Stimulated activated naive CD8-positive, alpha-beta T cell treated with anti-CD3 and anti-CD28 coated beads, Interleukin-15, amount 100 ng/mL, for 72 hours (primary cell): ENCODE measurements at regions not wholly inside any gene's neighbourhood (a gene's known extent, or its start where the extent isn't known, plus 50 kb on each side); places are given as distances from the start of the nearest gene placed in this dataset.
"Not testable (repeated sequence)": the region's sequence is repeated elsewhere in the genome, so short reads cannot be mapped to it uniquely, and the experiment has no call there.

ENCODE experiments used
- ATAC-seq: fragments of 150-1000 bp; cut with Tn5 transposase; 2 replicates; pipeline ENCODE4 v1.10.0; 2021; ENCODE audit warnings: mild to moderate bottlenecking, moderate library complexity
- DNase-seq, 2 donors: peaks; one replicate each; pipeline ENCODE4 v3.0.0; 2021 to 2022
- H3K27ac Mint-ChIP-seq, 2 donors: one replicate each; pipeline ENCODE4 v1.8.0; 2022; ENCODE audit warnings: mild to moderate bottlenecking in 2 of 2, mixed read lengths in 2 of 2, moderate library complexity in 2 of 2
- H3K27me3 Mint-ChIP-seq: one replicate; pipeline ENCODE4 v1.8.0; 2022; ENCODE audit warnings: mixed read lengths
- H3K4me1 Mint-ChIP-seq: one replicate; pipeline ENCODE4 v1.8.0; 2022; ENCODE audit warnings: mild to moderate bottlenecking, mixed read lengths
- H3K4me3 Mint-ChIP-seq, 2 donors: one replicate each; pipeline ENCODE4 v1.8.0; 2022; ENCODE audit warnings: mild to moderate bottlenecking in 2 of 2, mixed read lengths in 2 of 2, moderate library complexity in 1 of 2
- H3K9me3 Mint-ChIP-seq, 2 donors: one replicate each; pipeline ENCODE4 v1.8.0; 2022; ENCODE audit warnings: mixed read lengths in 2 of 2

DNA sequence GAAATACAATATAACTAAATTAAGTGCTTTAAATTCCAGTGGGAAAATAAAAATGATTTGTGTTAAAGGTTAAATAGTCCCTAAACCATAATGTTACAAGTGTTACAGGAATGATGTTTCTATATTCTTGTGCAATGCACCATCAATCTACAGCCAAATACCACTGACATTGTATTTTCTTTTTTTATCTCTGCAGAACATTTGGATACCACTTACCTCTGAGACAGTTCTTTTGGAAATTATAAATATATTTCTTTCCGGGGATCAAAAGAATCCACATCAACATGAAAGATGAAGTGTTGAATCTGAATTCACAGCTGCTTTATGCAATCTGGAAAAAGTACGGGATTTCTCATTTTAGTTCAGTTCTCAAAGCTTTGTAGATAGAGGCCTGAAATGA is 518.3 kb upstream of the AGA start:
- Mint-ChIP-seq H3K4me3 (no peak overlapping the region), H3K27me3 (no peaks in the 10 kb centered on the region), H3K27ac (no peak overlapping the region), H3K4me1 (no peaks in the 10 kb centered on the region), H3K9me3 (no peaks in the 10 kb centered on the region)
- DNase-seq (no peak), ATAC-seq (no peak)

DNA sequence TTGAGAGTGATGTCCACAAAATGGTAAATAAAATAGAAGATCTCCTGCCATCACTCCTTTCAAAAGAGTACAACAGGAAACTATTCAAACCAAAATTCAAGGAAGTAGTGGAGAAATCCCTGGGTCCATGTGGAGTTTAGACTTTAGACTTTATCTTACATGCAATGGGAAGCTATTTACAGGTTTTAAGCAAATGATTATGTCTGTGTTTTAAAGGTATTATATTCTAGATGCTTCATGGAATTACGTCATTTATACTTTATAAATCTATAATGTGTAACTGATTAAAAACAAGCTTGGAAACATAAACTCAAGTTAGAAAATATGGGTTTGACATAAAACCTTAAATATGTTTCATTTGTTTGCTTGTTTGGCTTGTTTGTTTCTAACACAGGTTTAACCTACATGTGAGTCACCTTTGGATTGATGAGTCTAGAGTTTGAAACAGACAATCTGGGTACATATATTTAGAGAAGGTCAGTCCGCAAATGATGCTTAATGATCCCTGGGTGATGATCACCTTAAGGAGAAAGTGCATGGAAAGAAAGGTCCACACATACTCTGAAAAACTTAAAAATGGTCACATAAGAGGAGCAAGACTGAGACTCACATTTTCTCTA is 519.6 kb upstream of the AGA start:
- no peak overlapping the region for H3K27ac Mint-ChIP-seq
- H3K27me3 Mint-ChIP-seq, result no peaks in the 10 kb centered on the region
- no peak for DNase-seq
- no peaks in the 10 kb centered on the region for H3K4me1 Mint-ChIP-seq
- no peaks in the 10 kb centered on the region for H3K9me3 Mint-ChIP-seq
- no peak for ATAC-seq
- no peak overlapping the region for H3K4me3 Mint-ChIP-seq

DNA sequence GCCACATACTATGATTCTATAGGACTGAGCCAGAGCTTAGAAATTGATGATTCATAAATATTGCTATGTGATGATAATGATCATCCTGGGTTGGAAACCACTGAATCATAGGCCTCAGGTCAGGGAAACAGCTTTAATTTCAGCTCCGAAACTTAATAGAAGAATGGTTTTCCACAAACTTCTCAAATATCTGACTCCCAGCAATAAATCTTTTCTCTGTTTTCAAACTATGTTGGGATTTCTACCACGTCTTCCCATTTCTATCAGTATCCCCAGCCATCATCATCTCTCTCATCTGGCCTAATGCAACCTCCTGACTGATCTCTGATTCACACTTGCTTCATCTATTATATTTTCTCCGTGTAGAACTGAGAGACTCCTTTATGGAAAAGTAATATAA is 521.8 kb upstream of the AGA start:
- Mint-ChIP-seq H3K4me3 (no peak overlapping the region), H3K4me1 (no peaks in the 10 kb centered on the region), H3K27ac (no peak overlapping the region), H3K9me3 (no peaks in the 10 kb centered on the region), H3K27me3 (no peaks in the 10 kb centered on the region)
- no peak for DNase-seq
- no peak for ATAC-seq

- H3K27ac Mint-ChIP-seq, result no peak overlapping the region
- no peaks in the 10 kb centered on the region for H3K27me3 Mint-ChIP-seq
- H3K9me3 Mint-ChIP-seq, result no peaks in the 10 kb centered on the region
These were observed 522.5 kb upstream of the AGA start for GRCh38 chr4:177964693-177965168.

GRCh38 chr4:177967328-177967727 is 525.1 kb upstream of the AGA start:
- Mint-ChIP-seq H3K27me3 (no peaks in the 10 kb centered on the region), H3K9me3 (no peaks in the 10 kb centered on the region), H3K27ac (no peak overlapping the region), H3K4me1 (no peaks in the 10 kb centered on the region), H3K4me3 (no peak overlapping the region)
- ATAC-seq, result no peak
- no peak for DNase-seq

More at GRCh38 chr4:177964693-177965168, 522.5 kb upstream of the AGA start:
- Mint-ChIP-seq H3K4me1 (no peaks in the 10 kb centered on the region), H3K4me3 (no peak overlapping the region)
- ATAC-seq (no peak), DNase-seq (no peak)

DNA sequence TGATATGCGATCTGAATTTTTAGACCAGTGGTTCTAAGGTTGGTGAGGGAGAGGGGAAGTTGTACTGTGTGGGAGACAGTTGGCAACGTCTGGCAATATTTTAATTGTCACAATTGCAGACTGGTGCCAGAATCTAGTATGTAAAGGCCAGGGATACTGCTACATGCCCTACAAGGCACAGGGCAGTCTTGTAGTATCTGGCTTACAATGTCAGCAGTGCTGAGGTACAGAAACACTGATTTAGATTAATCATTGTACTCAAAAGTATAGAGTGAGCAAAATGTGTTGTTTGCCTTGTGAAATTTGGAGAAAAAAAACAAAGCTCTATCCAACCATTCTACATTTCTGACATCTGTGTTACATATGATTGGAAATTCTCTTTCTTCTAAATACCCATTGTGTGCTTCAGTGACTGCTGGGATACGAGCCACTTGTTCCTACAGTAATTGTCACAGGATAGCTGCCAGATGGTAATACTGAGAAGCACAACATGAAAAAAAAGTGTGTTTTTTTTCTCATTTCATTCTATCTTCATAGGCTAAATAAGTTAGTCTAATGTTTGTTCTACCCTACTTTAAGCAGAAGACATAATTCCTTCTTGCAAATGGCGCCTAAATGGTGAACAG is 526.7 kb upstream of the AGA start:
- H3K4me3 Mint-ChIP-seq, result no peak overlapping the region
- no peaks in the 10 kb centered on the region for H3K9me3 Mint-ChIP-seq
- no peak overlapping the region for H3K27ac Mint-ChIP-seq
- H3K27me3 Mint-ChIP-seq, result no peaks in the 10 kb centered on the region
- no peak for DNase-seq
- no peaks in the 10 kb centered on the region for H3K4me1 Mint-ChIP-seq
- ATAC-seq, result no peak

GRCh38 chr4:177974461-177974860 is 532.2 kb upstream of the AGA start:
- no peak for ATAC-seq
- no peak overlapping the region for H3K4me3 Mint-ChIP-seq
- no peak for DNase-seq
- no peaks in the 10 kb centered on the region for H3K27me3 Mint-ChIP-seq
- H3K9me3 Mint-ChIP-seq, result no peaks in the 10 kb centered on the region
- no peaks in the 10 kb centered on the region for H3K4me1 Mint-ChIP-seq
- H3K27ac Mint-ChIP-seq, result no peak overlapping the region

DNA sequence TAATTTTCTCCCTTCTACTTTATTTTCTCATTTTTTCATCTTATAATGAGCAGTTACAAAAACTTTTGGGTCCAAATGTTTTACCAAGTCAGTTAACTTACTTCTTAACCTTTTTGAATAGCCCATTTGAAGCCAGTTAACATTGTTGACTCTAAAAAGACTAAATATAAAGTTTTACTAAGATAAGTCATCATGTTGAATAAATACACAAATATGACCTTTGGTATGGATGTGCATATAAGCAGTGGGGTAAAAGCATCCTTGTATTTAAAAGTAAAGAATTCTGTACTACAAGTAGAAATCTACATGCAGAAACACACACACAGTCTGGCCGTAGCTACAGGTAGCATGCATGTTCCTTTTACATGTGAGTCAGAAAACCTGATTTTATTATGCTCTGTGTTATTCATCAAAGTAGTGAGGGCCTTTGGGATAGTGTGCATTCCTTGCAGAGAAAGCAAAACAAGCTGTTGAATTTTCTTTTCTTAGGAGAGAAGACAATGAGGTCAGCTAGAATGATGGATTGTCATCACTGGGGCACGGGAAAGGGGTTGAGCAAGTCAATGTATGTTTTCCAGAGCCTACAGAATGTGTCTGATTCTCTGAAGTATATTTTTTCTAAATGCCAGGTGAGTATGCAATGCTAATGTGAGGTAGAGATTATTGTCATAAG is 533.2 kb upstream of the AGA start:
- ATAC-seq (no peak), DNase-seq (no peak)
- no peaks in the 10 kb centered on the region for H3K4me1 Mint-ChIP-seq
- no peaks in the 10 kb centered on the region for H3K9me3 Mint-ChIP-seq
- H3K4me3 Mint-ChIP-seq, result no peak overlapping the region
- no peak overlapping the region for H3K27ac Mint-ChIP-seq
- H3K27me3 Mint-ChIP-seq, result no peaks in the 10 kb centered on the region

DNA sequence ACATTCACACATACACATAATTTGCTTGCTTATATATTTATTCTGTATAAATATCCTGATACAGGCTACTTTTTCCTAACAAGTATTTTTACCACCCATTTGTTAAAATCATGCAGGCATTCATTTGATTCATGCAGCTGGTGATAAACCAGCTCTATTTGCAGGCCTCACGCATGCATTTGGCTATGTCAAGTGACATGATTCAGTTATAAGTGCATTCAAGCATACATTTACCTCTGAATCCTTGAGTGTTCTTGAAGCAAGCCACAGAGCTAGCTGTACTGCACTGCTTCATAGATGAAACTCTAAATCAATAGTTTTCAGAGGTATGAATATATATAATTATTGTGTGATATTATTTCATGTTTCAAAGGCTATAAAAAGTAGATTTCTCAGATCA is 544.0 kb upstream of the AGA start:
- no peaks in the 10 kb centered on the region for H3K9me3 Mint-ChIP-seq
- no peaks in the 10 kb centered on the region for H3K27me3 Mint-ChIP-seq
- DNase-seq, result no peak
- no peaks in the 10 kb centered on the region for H3K4me1 Mint-ChIP-seq
- no peak overlapping the region for H3K27ac Mint-ChIP-seq
- no peak overlapping the region for H3K4me3 Mint-ChIP-seq
- no peak for ATAC-seq

DNA sequence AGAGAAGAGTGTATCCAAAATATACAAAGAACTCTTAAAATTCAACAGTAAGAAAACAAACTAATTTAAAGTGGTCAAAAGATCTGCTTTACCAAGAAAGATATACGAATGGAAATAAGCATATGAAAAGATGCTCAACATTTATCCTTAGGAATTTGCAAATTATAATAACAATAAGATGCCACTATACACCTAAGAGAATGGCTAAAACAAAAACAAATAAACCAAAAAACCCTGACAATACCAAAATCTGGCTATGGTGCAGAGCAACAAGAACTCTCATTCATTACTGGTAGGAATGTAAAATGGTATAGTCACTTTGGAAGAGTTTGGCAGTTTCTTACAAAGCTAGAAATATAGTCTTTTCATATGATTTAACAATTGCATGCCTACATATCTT is 545.7 kb upstream of the AGA start:
- no peaks in the 10 kb centered on the region for H3K4me1 Mint-ChIP-seq
- no peaks in the 10 kb centered on the region for H3K27me3 Mint-ChIP-seq
- DNase-seq (no peak), ATAC-seq (no peak)
- H3K4me3 Mint-ChIP-seq, result no peak overlapping the region
- no peaks in the 10 kb centered on the region for H3K9me3 Mint-ChIP-seq
- H3K27ac Mint-ChIP-seq, result no peak overlapping the region

- no peak for DNase-seq
- H3K27ac Mint-ChIP-seq, result no peak overlapping the region
- no peaks in the 10 kb centered on the region for H3K9me3 Mint-ChIP-seq
- H3K4me1 Mint-ChIP-seq, result no peaks in the 10 kb centered on the region
- H3K27me3 Mint-ChIP-seq, result no peaks in the 10 kb centered on the region
- ATAC-seq, result no peak
- no peak overlapping the region for H3K4me3 Mint-ChIP-seq
These were observed 547.4 kb upstream of the AGA start for GRCh38 chr4:177989503-177990201.

- Mint-ChIP-seq H3K4me1 (no peaks in the 10 kb centered on the region), H3K27me3 (no peaks in the 10 kb centered on the region), H3K9me3 (peaks cover 10 to 21% of the 10 kb centered on the region in 2 donors), H3K4me3 (no peak overlapping the region), H3K27ac (no peak overlapping the region)
- ATAC-seq (no peak), DNase-seq (no peak)
These were observed 560.9 kb upstream of the AGA start for GRCh38 chr4:178003098-178003657.

- no peak overlapping the region for H3K4me3 Mint-ChIP-seq
- H3K27me3 Mint-ChIP-seq, result no peaks in the 10 kb centered on the region
- ATAC-seq, result no peak
- peaks cover 5 to 13% of the 10 kb centered on the region in 2 donors for H3K9me3 Mint-ChIP-seq
- no peak overlapping the region for H3K27ac Mint-ChIP-seq
- no peak for DNase-seq
- H3K4me1 Mint-ChIP-seq, result no peaks in the 10 kb centered on the region
These were observed 568.4 kb upstream of the AGA start for GRCh38 chr4:178010596-178010995.

DNA sequence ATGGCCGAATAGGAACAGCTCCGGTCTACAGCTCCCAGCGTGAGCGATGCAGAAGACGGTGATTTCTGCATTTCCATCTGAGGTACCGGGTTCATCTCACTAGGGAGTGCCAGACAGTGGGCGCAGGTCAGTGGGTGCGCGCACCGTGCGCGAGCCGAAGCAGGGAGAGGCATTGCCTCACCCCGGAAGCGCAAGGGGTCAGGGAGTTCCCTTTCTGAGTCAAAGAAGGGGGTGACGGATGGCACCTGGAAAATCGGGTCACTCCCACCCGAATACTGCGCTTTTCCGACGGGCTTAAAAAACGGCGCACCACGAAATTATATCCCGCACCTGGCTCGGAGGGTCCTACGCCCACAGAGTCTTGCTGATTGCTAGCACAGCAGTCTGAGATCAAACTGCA is 572.8 kb upstream of the AGA start:
- not testable (repeated sequence) for H3K9me3 Mint-ChIP-seq, H3K27ac Mint-ChIP-seq, H3K4me3 Mint-ChIP-seq, ATAC-seq, H3K4me1 Mint-ChIP-seq, H3K27me3 Mint-ChIP-seq, DNase-seq

DNA sequence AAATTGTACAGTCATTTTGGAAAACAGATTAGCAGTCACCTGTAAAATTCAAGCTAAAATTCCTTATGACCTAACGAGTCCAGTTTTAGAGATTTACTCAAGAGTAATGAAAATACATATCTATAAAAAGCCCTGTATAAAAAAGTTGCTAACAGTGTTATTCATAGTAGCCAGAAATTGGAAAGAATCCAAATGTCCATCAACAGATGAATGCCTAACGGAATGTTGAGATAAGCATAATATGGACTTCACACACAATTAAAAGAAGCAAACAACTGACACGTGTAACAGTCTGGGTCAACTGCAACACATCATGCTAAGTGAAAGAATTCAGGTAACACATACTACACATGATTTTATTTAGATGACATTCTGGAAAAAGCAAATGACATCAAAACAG is 584.8 kb upstream of the AGA start:
- Mint-ChIP-seq H3K27ac (no peak overlapping the region), H3K9me3 (no peaks in the 10 kb centered on the region), H3K4me1 (no peaks in the 10 kb centered on the region), H3K4me3 (no peak overlapping the region), H3K27me3 (no peaks in the 10 kb centered on the region)
- no peak for ATAC-seq
- DNase-seq, result no peak

DNA sequence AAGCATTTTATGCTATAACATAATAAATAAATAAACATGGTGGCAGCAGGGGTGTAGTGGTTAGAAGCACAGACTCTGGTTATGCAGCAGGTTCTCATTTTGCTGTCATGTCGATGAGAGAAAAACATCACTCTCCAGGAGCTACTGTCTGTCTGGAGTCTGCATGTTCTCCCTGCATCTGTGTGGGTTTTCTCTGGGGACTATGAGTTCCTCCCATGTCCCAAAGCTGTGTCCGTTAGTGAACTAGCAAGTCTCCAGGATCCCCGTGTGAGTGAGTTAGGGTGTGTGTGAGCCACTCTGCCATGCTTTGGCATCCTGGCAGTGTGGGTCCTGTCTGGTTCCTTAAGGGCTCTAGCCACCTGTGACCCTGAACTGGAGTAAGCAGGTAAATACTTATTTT is 585.6 kb upstream of the AGA start:
- ATAC-seq (no peak), DNase-seq (no peak)
- H3K9me3 Mint-ChIP-seq, result no peaks in the 10 kb centered on the region
- H3K4me1 Mint-ChIP-seq, result no peaks in the 10 kb centered on the region
- H3K27ac Mint-ChIP-seq, result no peak overlapping the region
- H3K4me3 Mint-ChIP-seq, result no peak overlapping the region
- H3K27me3 Mint-ChIP-seq, result no peaks in the 10 kb centered on the region
